ENCODE measurements at regions not wholly inside any gene's neighbourhood (a gene's known extent, or its start where the extent isn't known, plus 50 kb on each side); places are given as distances from the start of the nearest gene placed in this dataset.
"Not testable (repeated sequence)": the region's sequence is repeated elsewhere in the genome, so short reads cannot be mapped to it uniquely, and the experiment has no call there.

- no peaks in the 10 kb centered on the region for H3K27me3 Mint-ChIP-seq
- H3K4me1 Mint-ChIP-seq = no peaks in the 10 kb centered on the region
- ATAC-seq = no peak
- no peak overlapping the region for H3K27ac Mint-ChIP-seq
- H3K9me3 Mint-ChIP-seq = peaks cover 3% of the 10 kb centered on the region
- H3K4me3 Mint-ChIP-seq = no peak overlapping the region
- H3K36me3 Mint-ChIP-seq = no peaks in the 10 kb centered on the region
Observed at GRCh38 chr4:55028196-55028595, 97.2 kb downstream of the KDR start.

GRCh38 chr4:55027596-55027995 lies 97.8 kb downstream of the KDR start:
- H3K27ac Mint-ChIP-seq = no peak overlapping the region
- no peak overlapping the region for H3K4me3 Mint-ChIP-seq
- H3K36me3 Mint-ChIP-seq = no peaks in the 10 kb centered on the region

GRCh38 chr4:55025456-55025855 lies 99.9 kb downstream of the KDR start:
- H3K36me3 Mint-ChIP-seq, H3K4me1 Mint-ChIP-seq, H3K4me3 Mint-ChIP-seq, H3K27me3 Mint-ChIP-seq, H3K27ac Mint-ChIP-seq, ATAC-seq, H3K9me3 Mint-ChIP-seq: not testable (repeated sequence)

More at GRCh38 chr4:55027596-55027995, 97.8 kb downstream of the KDR start:
- no peaks in the 10 kb centered on the region for H3K27me3 Mint-ChIP-seq
- H3K9me3 Mint-ChIP-seq = peaks cover 3% of the 10 kb centered on the region
- ATAC-seq = no peak
- no peaks in the 10 kb centered on the region for H3K4me1 Mint-ChIP-seq

- ATAC-seq = no peak
- Mint-ChIP-seq H3K9me3 (peaks cover 6% of the 10 kb centered on the region), H3K4me1 (no peaks in the 10 kb centered on the region), H3K27me3 (peaks cover 8% of the 10 kb centered on the region), H3K27ac (no peak overlapping the region), H3K36me3 (no peaks in the 10 kb centered on the region), H3K4me3 (no peak overlapping the region)
Observed at GRCh38 chr4:55023030-55023429, 102.4 kb downstream of the KDR start.

GRCh38 chr4:55021214-55021613 lies 104.2 kb downstream of the KDR start:
- no peak overlapping the region for H3K27ac Mint-ChIP-seq
- H3K4me1 Mint-ChIP-seq = no peaks in the 10 kb centered on the region
- peaks cover 3% of the 10 kb centered on the region for H3K9me3 Mint-ChIP-seq
- H3K36me3 Mint-ChIP-seq = no peaks in the 10 kb centered on the region
- H3K27me3 Mint-ChIP-seq = peaks cover 8% of the 10 kb centered on the region
- no peak overlapping the region for H3K4me3 Mint-ChIP-seq
- no peak for ATAC-seq

GRCh38 chr4:55020131-55020530 lies 105.3 kb downstream of the KDR start:
- H3K4me1 Mint-ChIP-seq = no peaks in the 10 kb centered on the region
- peaks cover 3% of the 10 kb centered on the region for H3K9me3 Mint-ChIP-seq
- no peak overlapping the region for H3K4me3 Mint-ChIP-seq
- H3K27me3 Mint-ChIP-seq = peaks cover 14% of the 10 kb centered on the region
- no peak for ATAC-seq
- no peak overlapping the region for H3K27ac Mint-ChIP-seq
- H3K36me3 Mint-ChIP-seq = no peaks in the 10 kb centered on the region

GRCh38 chr4:55018978-55019377 lies 106.4 kb downstream of the KDR start:
- Mint-ChIP-seq H3K9me3 (peaks cover 3% of the 10 kb centered on the region), H3K27ac (no peak overlapping the region), H3K27me3 (peaks cover 16% of the 10 kb centered on the region), H3K36me3 (no peaks in the 10 kb centered on the region), H3K4me1 (no peaks in the 10 kb centered on the region), H3K4me3 (no peak overlapping the region)
- no peak for ATAC-seq

- ATAC-seq = no peak
- H3K36me3 Mint-ChIP-seq = no peaks in the 10 kb centered on the region
- peaks cover 16% of the 10 kb centered on the region for H3K27me3 Mint-ChIP-seq
- peaks cover 3% of the 10 kb centered on the region for H3K9me3 Mint-ChIP-seq
- no peak overlapping the region for H3K4me3 Mint-ChIP-seq
- H3K27ac Mint-ChIP-seq = no peak overlapping the region
- H3K4me1 Mint-ChIP-seq = no peaks in the 10 kb centered on the region
Observed at GRCh38 chr4:55018521-55018920, 106.9 kb downstream of the KDR start.

- peaks cover 16% of the 10 kb centered on the region for H3K27me3 Mint-ChIP-seq
- ATAC-seq = no peak
- H3K36me3 Mint-ChIP-seq = no peaks in the 10 kb centered on the region
- peaks cover 3% of the 10 kb centered on the region for H3K9me3 Mint-ChIP-seq
- no peak overlapping the region for H3K27ac Mint-ChIP-seq
- no peak overlapping the region for H3K4me3 Mint-ChIP-seq
- H3K4me1 Mint-ChIP-seq = no peaks in the 10 kb centered on the region
Observed at GRCh38 chr4:55017406-55017805, 108.0 kb downstream of the KDR start.

GRCh38 chr4:55016131-55016530 lies 109.3 kb downstream of the KDR start:
- no peak overlapping the region for H3K4me3 Mint-ChIP-seq
- H3K36me3 Mint-ChIP-seq = no peaks in the 10 kb centered on the region
- H3K27me3 Mint-ChIP-seq = peaks cover 16% of the 10 kb centered on the region
- H3K9me3 Mint-ChIP-seq = no peaks in the 10 kb centered on the region
- no peak for ATAC-seq
- H3K4me1 Mint-ChIP-seq = no peaks in the 10 kb centered on the region
- H3K27ac Mint-ChIP-seq = no peak overlapping the region

GRCh38 chr4:55014876-55015275 lies 110.5 kb downstream of the KDR start:
- H3K27ac Mint-ChIP-seq = no peak overlapping the region
- peaks cover 5% of the 10 kb centered on the region for H3K9me3 Mint-ChIP-seq
- no peaks in the 10 kb centered on the region for H3K36me3 Mint-ChIP-seq
- peaks cover 16% of the 10 kb centered on the region for H3K27me3 Mint-ChIP-seq
- no peak for ATAC-seq
- no peak overlapping the region for H3K4me3 Mint-ChIP-seq
- no peaks in the 10 kb centered on the region for H3K4me1 Mint-ChIP-seq

GRCh38 chr4:55013431-55013955 lies 111.9 kb downstream of the KDR start:
- Mint-ChIP-seq H3K36me3 (no peaks in the 10 kb centered on the region), H3K9me3 (peaks cover 9% of the 10 kb centered on the region), H3K4me3 (no peak overlapping the region)

GRCh38 chr4:55012363-55013230 lies 112.8 kb downstream of the KDR start:
- Mint-ChIP-seq H3K4me3 (no peak overlapping the region), H3K4me1 (no peaks in the 10 kb centered on the region), H3K9me3 (peaks cover 9% of the 10 kb centered on the region), H3K27ac (no peak overlapping the region), H3K27me3 (peaks cover 8% of the 10 kb centered on the region), H3K36me3 (no peaks in the 10 kb centered on the region)
- no peak for ATAC-seq

More at GRCh38 chr4:55013431-55013955, 111.9 kb downstream of the KDR start:
- Mint-ChIP-seq H3K27ac (no peak overlapping the region), H3K27me3 (peaks cover 9% of the 10 kb centered on the region), H3K4me1 (no peaks in the 10 kb centered on the region)
- no peak for ATAC-seq

GRCh38 chr4:55011761-55012160 lies 113.6 kb downstream of the KDR start:
- Mint-ChIP-seq H3K27me3 (peaks cover 8% of the 10 kb centered on the region), H3K27ac (no peak overlapping the region), H3K36me3 (no peaks in the 10 kb centered on the region), H3K4me1 (no peaks in the 10 kb centered on the region), H3K9me3 (peaks cover 9% of the 10 kb centered on the region), H3K4me3 (no peak overlapping the region)
- no peak for ATAC-seq

GRCh38 chr4:55010550-55010949 lies 114.8 kb downstream of the KDR start:
- Mint-ChIP-seq H3K27ac (no peak overlapping the region), H3K9me3 (peaks cover 9% of the 10 kb centered on the region), H3K36me3 (no peaks in the 10 kb centered on the region), H3K4me3 (no peak overlapping the region), H3K4me1 (no peaks in the 10 kb centered on the region), H3K27me3 (peaks cover 6% of the 10 kb centered on the region)
- ATAC-seq = no peak
